Activated T-cell treated with anti-CD3 and anti-CD28 coated beads, Interleukin-2, amount 50 U/mL, for 4 hours (primary cell): ENCODE measurements at regions not wholly inside any gene's neighbourhood (a gene's known extent, or its start where the extent isn't known, plus 50 kb on each side); places are given as distances from the start of the nearest gene placed in this dataset.

ENCODE experiments used
- ATAC-seq, 2 donors: fragments of 200-7000 bp; cut with Tn5 transposase; one replicate each; pipeline ENCODE4 v1.10.0; 2021
- DNase-seq: peaks from one replicate; pipeline ENCODE4 v3.0.0-alpha.2; 2020
- H3K27me3 Mint-ChIP-seq: one replicate; pipeline ENCODE4 v1.8.0; 2021; ENCODE audit warnings: low read depth, mixed read lengths
- H3K36me3 Mint-ChIP-seq: one replicate; pipeline ENCODE4 v1.8.0; 2022; ENCODE audit warnings: mixed read lengths; ENCODE audit not compliant: insufficient read depth
- H3K4me1 Mint-ChIP-seq: one replicate; pipeline ENCODE4 v1.8.0; 2021; ENCODE audit warnings: low read depth, mixed read lengths
- H3K4me3 Mint-ChIP-seq: one replicate; pipeline ENCODE4 v1.8.0; 2021; ENCODE audit warnings: mild to moderate bottlenecking, moderate library complexity, mixed read lengths
- H3K9me3 Mint-ChIP-seq: one replicate; pipeline ENCODE4 v1.8.0; 2021; ENCODE audit warnings: mixed read lengths

DNA sequence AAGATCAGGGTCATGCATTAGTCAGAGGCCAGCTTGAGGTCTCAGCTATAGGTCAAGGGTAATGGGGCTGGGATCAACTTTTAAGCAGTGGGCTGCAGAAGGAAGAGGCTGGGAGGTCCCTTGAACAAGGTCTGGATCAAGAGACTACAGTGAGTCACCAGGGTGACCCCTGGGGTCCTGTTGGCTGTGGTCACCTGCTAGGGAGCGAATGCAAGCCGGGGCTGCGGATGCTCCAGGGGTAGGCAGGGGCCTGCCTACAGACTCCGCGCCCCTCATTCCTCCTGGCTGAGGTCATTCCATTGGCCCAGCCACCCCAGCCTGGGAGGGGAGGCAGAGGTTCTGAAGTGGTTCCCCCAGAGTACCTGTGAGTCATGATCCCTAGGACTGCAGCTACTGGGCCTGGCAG, 110.4 kb downstream of the CYP26B1 start:
- H3K9me3 Mint-ChIP-seq: no peaks in the 10 kb centered on the region
- H3K36me3 Mint-ChIP-seq: no peaks in the 10 kb centered on the region
- H3K4me1 Mint-ChIP-seq: no peaks in the 10 kb centered on the region
- peaks cover 2% of the 10 kb centered on the region for H3K27me3 Mint-ChIP-seq
- no peak overlapping the region for H3K4me3 Mint-ChIP-seq
- DNase-seq: no peak
- no peak for ATAC-seq

DNA sequence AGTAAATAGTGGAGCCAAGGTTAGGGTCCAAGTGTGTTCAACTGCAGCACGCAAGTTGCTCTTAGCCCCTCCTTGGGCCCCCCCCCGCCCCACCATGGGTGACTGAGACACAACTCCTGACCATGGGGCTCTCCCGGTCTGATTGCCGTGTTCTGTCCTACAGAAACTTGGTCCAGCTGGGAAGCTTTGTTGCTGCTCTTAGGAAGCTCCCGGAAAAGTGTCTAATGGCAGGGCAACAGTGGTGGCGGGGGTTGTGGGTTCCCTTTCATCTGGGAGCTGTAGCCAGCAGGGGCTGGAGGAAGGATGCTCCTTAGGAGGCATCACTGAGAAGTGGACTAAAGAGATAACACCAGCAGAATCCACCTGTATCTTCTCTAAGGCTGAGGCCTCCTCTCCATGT, 111.1 kb downstream of the CYP26B1 start:
- no peaks in the 10 kb centered on the region for H3K4me1 Mint-ChIP-seq
- DNase-seq (no peak), ATAC-seq (no peak)
- H3K36me3 Mint-ChIP-seq: no peaks in the 10 kb centered on the region
- no peak overlapping the region for H3K4me3 Mint-ChIP-seq
- H3K27me3 Mint-ChIP-seq: peaks cover 2% of the 10 kb centered on the region
- H3K9me3 Mint-ChIP-seq: no peaks in the 10 kb centered on the region

- ATAC-seq (no peak), DNase-seq (no peak)
- no peaks in the 10 kb centered on the region for H3K36me3 Mint-ChIP-seq
- peaks cover 2% of the 10 kb centered on the region for H3K27me3 Mint-ChIP-seq
- H3K4me1 Mint-ChIP-seq: no peaks in the 10 kb centered on the region
- no peaks in the 10 kb centered on the region for H3K9me3 Mint-ChIP-seq
- no peak overlapping the region for H3K4me3 Mint-ChIP-seq
These were observed 111.5 kb downstream of the CYP26B1 start for GRCh38 chr2:72036173-72036545.

- Mint-ChIP-seq H3K36me3 (no peaks in the 10 kb centered on the region), H3K9me3 (no peaks in the 10 kb centered on the region)
These were observed 112.0 kb downstream of the CYP26B1 start for GRCh38 chr2:72035518-72036172.

DNA sequence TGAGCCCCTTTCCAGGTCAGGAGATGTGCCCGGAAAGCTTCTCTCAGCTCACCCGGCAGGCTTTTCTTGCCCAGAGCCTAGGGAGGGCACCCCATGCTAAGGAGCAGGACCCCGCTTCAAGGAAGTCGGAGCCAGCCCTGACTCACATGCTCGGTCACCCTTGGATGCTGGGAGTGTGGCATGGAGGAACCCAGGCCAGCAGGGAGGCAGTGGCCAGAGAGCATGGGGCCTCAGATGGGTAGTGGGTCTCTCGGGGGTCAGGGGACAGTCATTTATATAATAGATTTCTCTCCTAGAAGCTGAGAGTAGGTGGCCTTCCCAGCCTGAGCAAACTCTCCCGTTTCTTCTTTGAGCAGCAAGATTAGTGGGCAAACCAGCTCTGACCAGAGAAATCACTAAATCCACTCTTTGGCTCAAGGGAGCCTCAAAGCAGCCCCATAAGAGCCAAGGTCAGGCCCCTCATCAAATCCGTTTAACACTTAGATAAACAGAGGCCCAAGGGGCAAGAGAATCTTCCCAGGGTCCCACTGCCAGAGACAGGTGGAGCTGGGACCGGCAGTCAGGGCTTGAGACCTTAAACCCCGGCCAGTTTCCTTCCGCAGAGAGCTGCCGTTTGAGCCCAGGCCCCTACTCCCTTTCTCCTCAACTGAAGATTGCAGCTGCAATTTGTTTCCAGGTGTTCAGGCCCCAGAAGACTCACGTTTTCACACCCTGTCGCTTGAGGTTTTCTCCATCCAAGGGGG, 113.1 kb downstream of the CYP26B1 start:
- no peak overlapping the region for H3K4me3 Mint-ChIP-seq
- no peaks in the 10 kb centered on the region for H3K9me3 Mint-ChIP-seq
- H3K4me1 Mint-ChIP-seq: no peaks in the 10 kb centered on the region
- ATAC-seq (no peak), DNase-seq (no peak)
- H3K36me3 Mint-ChIP-seq: no peaks in the 10 kb centered on the region
- H3K27me3 Mint-ChIP-seq: peaks cover 2% of the 10 kb centered on the region

More at GRCh38 chr2:72035518-72036172, 112.0 kb downstream of the CYP26B1 start:
- DNase-seq (no peak), ATAC-seq (no peak)
- no peak overlapping the region for H3K4me3 Mint-ChIP-seq
- H3K27me3 Mint-ChIP-seq: peaks cover 2% of the 10 kb centered on the region
- H3K4me1 Mint-ChIP-seq: no peaks in the 10 kb centered on the region

- Mint-ChIP-seq H3K36me3 (no peaks in the 10 kb centered on the region), H3K9me3 (no peaks in the 10 kb centered on the region), H3K4me1 (no peaks in the 10 kb centered on the region), H3K27me3 (peaks cover 2% of the 10 kb centered on the region), H3K4me3 (no peak overlapping the region)
- ATAC-seq: no peak
- no peak for DNase-seq
These were observed 114.0 kb downstream of the CYP26B1 start for GRCh38 chr2:72033636-72034035.

GRCh38 chr2:72032481-72033041, 115.1 kb downstream of the CYP26B1 start:
- ATAC-seq: no peak
- Mint-ChIP-seq H3K36me3 (no peaks in the 10 kb centered on the region), H3K4me3 (no peak overlapping the region), H3K27me3 (peaks cover 2% of the 10 kb centered on the region), H3K9me3 (no peaks in the 10 kb centered on the region), H3K4me1 (no peaks in the 10 kb centered on the region)
- no peak for DNase-seq

GRCh38 chr2:72031346-72032110, 116.1 kb downstream of the CYP26B1 start:
- Mint-ChIP-seq H3K4me1 (no peaks in the 10 kb centered on the region), H3K9me3 (no peaks in the 10 kb centered on the region), H3K27me3 (peaks cover 2% of the 10 kb centered on the region), H3K4me3 (no peak overlapping the region), H3K36me3 (no peaks in the 10 kb centered on the region)
- no peak for DNase-seq
- no peak for ATAC-seq

DNA sequence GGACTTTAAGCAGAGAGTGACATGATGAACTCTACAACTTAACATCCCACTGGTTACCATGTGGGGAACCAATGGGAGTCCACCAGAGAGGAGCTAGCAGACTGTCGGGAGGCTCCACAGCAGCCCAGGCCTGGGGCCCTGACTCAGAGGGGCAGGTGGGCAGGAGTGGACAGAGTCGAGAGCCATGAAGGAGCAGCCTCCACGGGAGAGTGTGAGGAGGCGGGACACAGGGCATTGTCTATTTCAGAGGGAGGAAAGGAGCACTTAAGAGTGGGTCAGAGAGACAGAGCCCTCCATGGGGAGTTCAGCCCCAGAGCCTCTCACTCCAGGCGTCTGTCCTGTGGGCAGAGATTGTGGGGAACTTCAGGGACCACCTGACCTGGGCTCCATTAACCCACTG, 118.7 kb downstream of the CYP26B1 start:
- H3K4me3 Mint-ChIP-seq: no peak overlapping the region
- peaks cover 2% of the 10 kb centered on the region for H3K27me3 Mint-ChIP-seq
- no peak for DNase-seq
- H3K36me3 Mint-ChIP-seq: no peaks in the 10 kb centered on the region
- H3K9me3 Mint-ChIP-seq: no peaks in the 10 kb centered on the region
- H3K4me1 Mint-ChIP-seq: no peaks in the 10 kb centered on the region
- no peak for ATAC-seq

- Mint-ChIP-seq H3K4me3 (no peak overlapping the region), H3K36me3 (no peaks in the 10 kb centered on the region), H3K9me3 (no peaks in the 10 kb centered on the region), H3K4me1 (no peaks in the 10 kb centered on the region), H3K27me3 (no peaks in the 10 kb centered on the region)
- ATAC-seq (no peak), DNase-seq (no peak)
These were observed 119.2 kb downstream of the CYP26B1 start for GRCh38 chr2:72028351-72028995.

- DNase-seq: no peak
- no peak overlapping the region for H3K4me3 Mint-ChIP-seq
- no peaks in the 10 kb centered on the region for H3K27me3 Mint-ChIP-seq
- no peaks in the 10 kb centered on the region for H3K36me3 Mint-ChIP-seq
- no peak for ATAC-seq
- H3K9me3 Mint-ChIP-seq: no peaks in the 10 kb centered on the region
- no peaks in the 10 kb centered on the region for H3K4me1 Mint-ChIP-seq
These were observed 120.1 kb downstream of the CYP26B1 start for GRCh38 chr2:72027426-72028161.

DNA sequence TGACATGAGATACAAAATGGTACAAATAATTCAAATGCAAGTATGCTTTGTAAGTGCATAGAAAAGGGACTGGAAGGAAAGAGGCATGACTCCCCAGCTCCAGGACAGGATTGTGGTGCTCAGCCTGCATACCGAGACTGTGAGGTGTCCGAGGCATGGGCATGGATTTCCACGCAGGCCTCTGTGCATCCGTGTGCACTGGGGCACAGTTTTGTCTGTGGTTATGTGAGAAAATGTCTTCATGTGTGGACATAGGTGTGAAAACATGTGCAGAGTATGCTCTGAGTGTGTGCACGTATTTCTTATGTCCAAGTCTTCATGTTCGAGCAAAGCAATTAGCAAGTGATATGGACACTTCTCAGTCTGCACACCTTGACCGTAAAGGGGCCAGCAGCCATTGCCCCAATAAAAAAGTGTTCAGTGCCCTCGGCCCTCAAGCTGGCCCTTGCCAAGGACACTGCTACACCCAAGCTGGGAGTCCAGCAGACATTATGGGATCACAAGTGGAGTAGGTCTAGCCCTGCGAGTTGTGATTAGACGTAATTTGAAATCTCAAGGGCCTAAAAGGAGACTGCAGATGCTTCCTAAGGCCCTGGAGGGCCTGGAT, 120.7 kb downstream of the CYP26B1 start:
- Mint-ChIP-seq H3K27me3 (no peaks in the 10 kb centered on the region), H3K4me3 (no peak overlapping the region), H3K9me3 (no peaks in the 10 kb centered on the region), H3K36me3 (no peaks in the 10 kb centered on the region), H3K4me1 (no peaks in the 10 kb centered on the region)
- no peak for ATAC-seq
- DNase-seq: no peak

GRCh38 chr2:72024451-72025175, 123.0 kb downstream of the CYP26B1 start:
- H3K9me3 Mint-ChIP-seq: no peaks in the 10 kb centered on the region
- no peaks in the 10 kb centered on the region for H3K4me1 Mint-ChIP-seq
- no peak for DNase-seq
- ATAC-seq: no peak
- no peaks in the 10 kb centered on the region for H3K27me3 Mint-ChIP-seq
- H3K4me3 Mint-ChIP-seq: no peak overlapping the region
- no peaks in the 10 kb centered on the region for H3K36me3 Mint-ChIP-seq
